HAP-1 (cell line): ENCODE measurements at regions not wholly inside any gene's neighbourhood (a gene's known extent, or its start where the extent isn't known, plus 50 kb on each side); places are given as distances from the start of the nearest gene placed in this dataset.

Experiments used
- DNase-seq, 2 experiments: peaks; one replicate each; pipeline ENCODE4 v3.0.0-alpha.2; 2016 to 2020; ENCODE audit warnings: low spot score in 2 of 2
- H3K27me3 ChIP-seq: fragments of 250-450 bp; sonication (Bioruptor Pico); 2 replicates; pipeline ENCODE4 v1.5.1; 2020; ENCODE audit warnings: low read depth, mild to moderate bottlenecking, moderate library complexity
- H3K36me3 ChIP-seq: fragments of 250-450 bp; sonication (Bioruptor Pico); replicated peaks from 2 replicates; pipeline ENCODE4 v1.5.1; 2020; ENCODE audit warnings: mild to moderate bottlenecking
- H3K4me1 ChIP-seq: fragments of 250-450 bp; sonication (Bioruptor Pico); 2 replicates; pipeline ENCODE4 v1.5.1; 2020; ENCODE audit warnings: mild to moderate bottlenecking
- H3K4me3 ChIP-seq: fragments of 250-450 bp; sonication (Bioruptor Pico); 2 replicates; pipeline ENCODE4 v1.5.1; 2020; ENCODE audit warnings: mild to moderate bottlenecking, moderate library complexity
- H3K9me3 ChIP-seq: fragments of 250-450 bp; sonication (Bioruptor Pico); 2 replicates; pipeline ENCODE4 v1.5.1; 2020; ENCODE audit warnings: mild to moderate bottlenecking, moderate library complexity
- in situ Hi-C: fragments of 300-500 bp; cut with MboI; formaldehyde crosslinking; loops from 3 replicates; pipeline ENCODE4 v1.14.3; 2020; ENCODE audit warnings: low sequenced_read_pairs, inconsistent platforms, mixed read lengths

DNA sequence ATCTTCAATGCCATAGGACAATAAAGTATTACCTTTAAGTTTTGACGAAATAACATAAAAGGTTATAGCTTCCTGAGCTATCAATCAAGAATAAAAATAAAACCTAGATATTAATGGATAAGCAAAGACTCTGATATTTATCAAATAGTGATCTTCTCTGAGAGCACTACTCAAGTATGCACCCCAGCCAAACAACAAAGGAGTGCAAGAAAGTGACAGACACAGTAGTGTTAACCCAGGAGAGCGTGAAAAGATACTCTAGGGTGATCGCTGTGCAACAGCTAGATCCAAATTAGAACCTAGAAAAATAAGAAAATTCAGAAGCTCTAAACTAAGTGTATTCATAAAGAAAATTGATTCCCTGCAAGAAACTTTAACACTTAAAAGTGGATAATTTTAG, 83.5 kb upstream of the CDYL start:
- in situ Hi-C loops = no loop called here
- Histone ChIP-seq H3K9me3 (no peaks in the 10 kb centered on the region), H3K27me3 (no peaks in the 10 kb centered on the region), H3K4me1 (no peaks in the 10 kb centered on the region), H3K36me3 (no peaks in the 10 kb centered on the region), H3K4me3 (no peak overlapping the region)
- no peak for DNase-seq

DNA sequence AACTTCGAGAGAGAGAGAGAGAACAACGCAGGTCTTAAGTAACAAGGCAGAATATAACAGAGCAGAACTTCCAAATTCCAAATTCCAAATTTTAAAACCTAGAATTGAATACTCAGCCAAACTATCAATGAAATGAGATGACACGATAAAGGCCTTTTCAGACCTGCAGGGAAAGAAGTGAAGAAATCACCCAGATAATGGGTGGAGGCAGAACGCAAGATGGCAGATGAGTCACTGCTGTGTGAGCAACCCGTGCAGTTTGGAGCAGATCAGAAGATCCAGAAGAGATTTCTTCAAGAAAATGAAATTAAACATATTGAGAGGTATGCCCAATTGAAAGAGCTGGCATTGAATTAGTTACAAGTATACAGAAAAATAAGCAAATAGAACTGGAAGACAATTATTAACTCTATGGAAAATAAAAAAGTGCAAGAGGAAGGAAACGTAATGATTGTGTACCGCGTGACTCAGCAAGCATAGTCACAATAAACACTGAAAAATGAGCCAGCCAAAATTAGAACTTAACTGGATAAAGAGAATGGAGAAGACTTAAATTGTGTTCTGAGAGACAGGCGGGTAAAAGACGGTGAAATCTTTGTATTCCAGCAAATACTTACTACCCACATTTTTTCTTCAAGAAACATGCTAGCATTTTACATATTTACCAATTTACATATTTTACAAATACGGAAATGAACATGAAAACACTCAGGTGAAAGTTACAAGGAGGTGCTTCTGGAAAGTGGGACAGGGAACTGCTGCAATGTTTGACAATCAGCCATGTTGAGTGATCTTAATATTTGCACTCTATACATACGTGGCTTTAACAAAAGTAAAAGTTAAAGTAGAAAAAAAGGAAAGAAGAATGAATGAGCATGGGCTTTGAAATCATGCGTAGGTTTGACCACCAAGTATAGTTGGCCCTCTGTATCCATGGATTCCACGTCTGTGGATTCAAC, 87.9 kb upstream of the CDYL start:
- no peaks in the 10 kb centered on the region for H3K36me3 ChIP-seq
- H3K9me3 ChIP-seq = no peaks in the 10 kb centered on the region
- DNase-seq = no peak
- H3K4me3 ChIP-seq = no peak overlapping the region
- H3K27me3 ChIP-seq = no peaks in the 10 kb centered on the region
- in situ Hi-C loops = no loop called here
- no peaks in the 10 kb centered on the region for H3K4me1 ChIP-seq

DNA sequence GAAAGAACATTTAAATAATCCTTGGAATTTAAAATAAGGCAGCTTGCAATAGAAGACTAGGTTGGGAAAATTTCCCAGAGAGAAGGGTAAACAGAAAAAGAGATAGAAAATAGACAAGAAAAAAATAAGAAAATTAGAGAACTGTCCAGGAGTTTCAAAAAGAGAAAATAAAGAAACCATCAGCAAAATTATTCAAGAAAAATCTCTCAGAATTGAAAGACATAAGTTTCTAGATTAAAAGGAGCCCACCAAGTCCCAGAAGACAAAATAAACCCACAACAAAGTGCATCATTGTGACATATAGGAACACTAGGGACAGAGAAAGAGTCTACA, 88.6 kb upstream of the CDYL start:
- Histone ChIP-seq H3K27me3 (no peaks in the 10 kb centered on the region), H3K4me3 (no peak overlapping the region), H3K9me3 (no peaks in the 10 kb centered on the region), H3K4me1 (no peaks in the 10 kb centered on the region), H3K36me3 (no peaks in the 10 kb centered on the region)
- in situ Hi-C loops = no loop called here
- DNase-seq = no peak

DNA sequence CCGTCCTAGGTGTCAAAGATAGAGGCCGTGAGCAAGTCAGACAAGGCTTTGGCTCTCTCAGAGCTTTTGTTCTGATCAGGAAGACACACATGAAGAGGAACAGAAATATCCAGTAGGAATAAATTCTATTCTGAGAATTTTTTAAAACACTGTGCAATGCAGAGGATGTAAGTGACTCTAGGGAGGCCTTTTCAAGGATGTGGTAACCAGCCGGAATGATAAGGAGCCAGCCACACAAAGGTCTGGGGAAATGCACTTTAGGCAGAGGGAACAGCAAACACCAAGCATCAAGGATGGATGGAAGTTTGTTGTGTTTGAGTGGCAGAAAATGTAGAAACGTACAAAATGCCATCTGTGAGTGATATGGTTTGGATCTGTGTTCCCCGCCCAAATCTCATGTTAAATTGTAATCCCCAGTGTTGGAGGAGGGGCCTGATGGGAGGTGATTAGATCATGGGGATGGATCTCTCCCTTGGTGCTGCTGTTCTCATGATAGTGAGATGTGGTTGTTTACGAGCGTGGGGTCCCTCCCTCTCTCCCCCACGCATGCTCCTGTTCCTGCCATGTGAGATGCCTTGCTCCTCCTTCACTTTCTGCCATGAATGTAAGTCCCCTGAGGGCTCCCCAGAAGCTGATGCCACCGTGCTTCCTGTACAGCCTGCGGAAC, 93.6 kb upstream of the CDYL start:
- Histone ChIP-seq H3K4me3 (no peak overlapping the region), H3K9me3 (no peaks in the 10 kb centered on the region), H3K4me1 (no peaks in the 10 kb centered on the region), H3K27me3 (no peaks in the 10 kb centered on the region), H3K36me3 (no peaks in the 10 kb centered on the region)
- in situ Hi-C loops = no loop called here
- DNase-seq = no peak

DNA sequence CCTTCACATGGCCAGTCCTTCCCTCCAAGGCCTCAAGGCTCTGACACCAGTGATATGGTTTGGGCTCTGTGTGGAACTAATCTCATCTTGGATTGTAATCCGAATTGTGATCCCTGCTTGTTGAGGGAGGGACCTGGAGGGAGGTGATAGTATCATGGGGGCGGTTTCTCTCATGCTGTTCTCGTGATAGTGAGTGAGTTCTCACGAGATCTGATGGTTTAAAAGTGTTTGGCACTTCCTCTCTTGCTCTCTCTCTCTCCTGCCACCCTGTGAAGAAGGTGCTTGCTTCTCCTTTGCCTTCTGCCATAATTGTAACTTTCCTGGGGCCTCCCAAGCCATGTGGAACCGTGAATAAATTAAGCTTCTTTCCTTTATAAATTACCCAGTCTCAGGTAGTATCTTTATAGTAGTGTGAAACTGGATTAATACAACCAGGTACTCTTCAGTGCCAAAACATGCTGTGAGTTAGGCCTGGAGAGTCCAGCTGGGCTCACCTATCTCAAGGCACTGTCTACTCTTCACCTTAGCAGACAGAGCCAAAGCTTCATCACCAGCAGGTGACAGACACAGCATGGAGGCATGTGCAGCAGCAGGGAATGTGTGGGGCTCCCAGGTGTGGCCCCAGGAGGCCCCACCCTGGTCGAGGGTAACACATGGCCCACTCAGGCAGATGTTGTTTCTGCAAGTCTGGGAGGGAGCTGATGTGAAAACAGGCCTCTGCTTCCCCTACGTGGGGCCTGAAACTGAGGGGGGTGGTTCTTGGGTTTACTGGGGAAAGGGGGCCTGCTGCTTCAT, 97.5 kb upstream of the CDYL start:
- no peak overlapping the region for H3K4me3 ChIP-seq
- in situ Hi-C loops = no loop called here
- H3K9me3 ChIP-seq = no peaks in the 10 kb centered on the region
- no peaks in the 10 kb centered on the region for H3K36me3 ChIP-seq
- no peaks in the 10 kb centered on the region for H3K4me1 ChIP-seq
- H3K27me3 ChIP-seq = no peaks in the 10 kb centered on the region
- DNase-seq = no peak

DNA sequence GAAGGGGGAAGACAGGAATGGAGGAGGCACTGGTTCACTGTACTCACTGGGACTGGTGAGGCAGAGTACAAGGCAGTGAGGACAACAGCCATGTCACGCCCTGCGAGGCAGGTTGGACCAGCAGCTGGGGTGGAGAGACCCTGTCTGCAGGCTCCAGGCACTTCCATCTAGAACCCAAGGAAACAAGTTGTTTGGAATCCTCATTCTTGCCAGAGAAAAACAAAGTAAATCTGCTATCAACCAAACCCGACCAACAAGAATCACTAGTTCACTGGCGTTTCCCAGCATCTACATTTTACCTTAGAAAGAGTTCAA, 98.5 kb upstream of the CDYL start:
- DNase-seq = no peak
- Histone ChIP-seq H3K4me3 (no peak overlapping the region), H3K4me1 (no peaks in the 10 kb centered on the region), H3K27me3 (no peaks in the 10 kb centered on the region), H3K36me3 (no peaks in the 10 kb centered on the region), H3K9me3 (no peaks in the 10 kb centered on the region)
- in situ Hi-C loops = no loop called here

DNA sequence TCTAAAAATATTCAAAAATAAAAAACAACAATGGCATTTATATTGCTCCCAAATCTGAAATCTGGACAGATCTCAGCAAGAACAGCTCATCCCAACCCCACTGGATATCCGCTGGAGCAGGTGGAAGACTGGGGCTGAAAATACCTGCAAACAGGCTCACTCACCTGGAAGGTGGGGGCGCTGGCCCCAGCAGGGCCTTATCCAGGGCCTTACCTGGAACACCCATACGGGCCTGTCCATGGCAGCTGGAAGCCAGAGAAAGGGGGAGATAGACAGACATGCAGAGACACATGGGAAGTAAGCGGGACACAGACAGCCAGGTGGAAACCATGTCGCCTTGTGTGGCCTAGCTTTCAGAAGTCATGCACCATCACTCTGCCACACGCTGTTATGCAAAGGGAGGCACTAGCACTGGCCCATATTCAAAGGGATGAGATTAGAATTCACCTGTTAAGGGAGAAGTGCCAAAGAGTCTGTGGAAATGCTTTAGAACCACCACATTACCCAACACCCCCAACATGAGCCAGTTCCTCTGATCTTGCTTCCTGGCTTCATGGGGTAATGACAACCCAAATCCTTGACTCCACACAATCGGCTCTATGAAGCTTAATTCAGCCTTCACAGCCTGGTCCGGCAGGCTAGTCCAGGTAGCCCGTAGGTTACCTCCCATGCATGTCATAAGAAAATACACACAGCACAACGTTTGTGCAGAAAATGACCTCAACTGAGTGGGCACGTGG, 99.0 kb upstream of the CDYL start:
- no peaks in the 10 kb centered on the region for H3K27me3 ChIP-seq
- H3K36me3 ChIP-seq = no peaks in the 10 kb centered on the region
- no peak for DNase-seq
- in situ Hi-C loops = no loop called here
- H3K4me1 ChIP-seq = no peaks in the 10 kb centered on the region
- H3K4me3 ChIP-seq = no peak overlapping the region
- H3K9me3 ChIP-seq = no peaks in the 10 kb centered on the region

DNA sequence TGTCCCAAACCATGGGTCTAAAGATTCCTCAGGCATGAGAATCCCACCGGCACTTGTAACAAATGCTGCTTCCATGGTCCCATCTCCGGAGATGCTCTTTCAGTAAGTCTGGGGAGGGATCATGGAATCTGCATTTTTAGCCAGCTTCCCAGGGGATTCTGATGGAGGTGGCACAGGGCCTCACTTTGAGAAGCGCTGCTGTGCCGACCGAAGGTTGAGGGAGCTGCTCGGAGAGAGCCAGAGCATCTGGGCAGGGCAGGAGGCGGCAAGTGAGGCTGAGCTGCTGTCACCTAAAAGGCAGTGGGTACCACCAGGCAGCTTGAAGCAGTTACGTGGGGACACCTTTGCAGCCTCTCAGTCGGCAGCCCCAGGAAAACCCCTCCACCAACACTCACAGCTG, 100.2 kb upstream of the CDYL start:
- DNase-seq = no peak
- Histone ChIP-seq H3K4me1 (no peaks in the 10 kb centered on the region), H3K36me3 (no peaks in the 10 kb centered on the region), H3K9me3 (no peaks in the 10 kb centered on the region), H3K4me3 (no peak overlapping the region), H3K27me3 (no peaks in the 10 kb centered on the region)
- in situ Hi-C loops = no loop called here

DNA sequence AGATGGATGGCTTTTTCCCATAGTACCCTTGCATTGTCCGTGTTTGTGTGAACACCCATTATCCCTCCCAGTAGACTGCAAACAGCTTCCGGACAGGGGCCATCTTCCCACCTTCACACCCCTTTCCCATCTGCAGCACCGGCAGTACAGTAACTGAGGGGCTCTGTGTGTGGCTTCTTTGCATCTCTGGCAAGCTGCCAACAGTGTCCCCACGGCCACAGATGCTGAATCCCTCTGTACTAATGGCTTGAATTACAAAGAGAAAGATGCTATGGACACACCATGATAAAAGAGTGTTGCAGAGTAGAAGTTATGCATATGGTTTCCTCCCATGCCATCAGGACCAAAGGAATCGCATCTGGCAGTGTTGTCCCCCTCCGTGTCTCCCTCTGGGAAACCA, 101.1 kb upstream of the CDYL start:
- no peaks in the 10 kb centered on the region for H3K4me1 ChIP-seq
- H3K36me3 ChIP-seq = no peaks in the 10 kb centered on the region
- no peak for DNase-seq
- H3K9me3 ChIP-seq = no peaks in the 10 kb centered on the region
- H3K27me3 ChIP-seq = no peaks in the 10 kb centered on the region
- H3K4me3 ChIP-seq = no peak overlapping the region
- in situ Hi-C loops = no loop called here

DNA sequence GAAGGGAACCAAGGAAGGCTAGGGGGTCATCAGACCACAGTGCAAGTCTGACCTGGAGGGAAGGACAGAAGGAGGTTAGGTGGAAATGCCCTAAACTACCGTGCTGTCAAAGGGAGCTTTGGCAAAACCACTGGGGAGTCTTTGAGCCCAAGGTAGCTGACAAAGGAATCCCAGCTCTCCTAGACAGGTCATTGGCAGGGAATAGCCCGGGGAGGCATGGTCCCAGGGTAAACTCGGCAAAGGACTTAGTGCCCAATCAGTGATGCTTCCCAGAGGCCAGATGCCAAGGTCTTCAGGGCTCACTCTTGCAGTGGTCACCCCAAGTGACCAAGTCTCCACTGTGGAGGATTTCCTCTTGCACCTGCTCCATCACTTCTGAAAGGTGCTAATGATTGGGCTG, 102.3 kb upstream of the CDYL start:
- in situ Hi-C loops = no loop called here
- Histone ChIP-seq H3K27me3 (no peaks in the 10 kb centered on the region), H3K4me1 (no peaks in the 10 kb centered on the region), H3K9me3 (no peaks in the 10 kb centered on the region), H3K36me3 (no peaks in the 10 kb centered on the region), H3K4me3 (no peak overlapping the region)
- DNase-seq = no peak

DNA sequence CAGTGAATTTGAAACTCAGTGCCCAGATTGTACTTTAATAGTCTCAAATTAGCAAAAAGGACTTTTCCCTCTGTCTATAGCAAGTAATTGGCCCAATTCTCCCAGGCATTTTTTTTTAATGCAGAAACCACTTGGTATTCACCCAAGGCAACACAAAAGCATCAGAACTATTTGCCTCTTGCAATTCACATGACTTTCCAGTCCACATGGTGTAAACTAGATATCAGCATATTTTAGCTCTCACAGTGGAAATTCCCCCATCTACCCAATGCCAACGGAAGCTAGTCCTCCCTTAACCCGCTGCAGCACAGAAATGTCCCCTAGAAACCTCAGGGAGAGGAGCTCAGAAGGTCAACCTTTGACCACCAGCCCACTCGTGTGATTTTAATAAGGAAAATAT, 103.4 kb upstream of the CDYL start:
- no peak for DNase-seq
- no peak overlapping the region for H3K4me3 ChIP-seq
- H3K9me3 ChIP-seq = no peaks in the 10 kb centered on the region
- in situ Hi-C loops = no loop called here
- H3K36me3 ChIP-seq = no peaks in the 10 kb centered on the region
- no peaks in the 10 kb centered on the region for H3K4me1 ChIP-seq
- no peaks in the 10 kb centered on the region for H3K27me3 ChIP-seq

DNA sequence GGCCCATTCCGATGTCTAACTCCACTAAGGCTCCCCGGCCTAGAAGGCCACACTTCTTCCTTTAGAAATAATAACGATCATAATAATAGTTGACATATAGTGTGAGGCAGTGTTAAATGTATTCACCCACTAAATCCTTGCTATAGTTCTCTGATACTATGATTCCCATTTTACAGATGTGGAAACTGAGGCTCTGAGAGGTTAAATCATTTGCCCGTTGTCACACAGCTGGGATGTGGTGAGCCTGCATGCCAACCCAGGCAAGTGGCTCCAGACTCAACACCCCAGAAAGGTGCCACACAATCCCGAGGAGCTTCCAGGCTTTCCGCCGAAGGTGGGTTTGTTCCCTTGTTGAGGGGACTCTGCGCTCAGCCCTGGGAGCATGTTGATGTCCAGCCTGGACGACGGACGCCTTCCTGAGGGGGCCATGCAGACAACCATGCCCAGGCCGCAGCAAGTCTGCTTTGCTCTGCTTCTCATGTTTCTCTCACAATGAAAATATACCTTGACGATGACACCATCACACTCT, 104.6 kb upstream of the CDYL start:
- Histone ChIP-seq H3K4me3 (no peak overlapping the region), H3K4me1 (no peaks in the 10 kb centered on the region), H3K9me3 (no peaks in the 10 kb centered on the region), H3K36me3 (no peaks in the 10 kb centered on the region), H3K27me3 (no peaks in the 10 kb centered on the region)
- no peak for DNase-seq
- in situ Hi-C loops = no loop called here

DNA sequence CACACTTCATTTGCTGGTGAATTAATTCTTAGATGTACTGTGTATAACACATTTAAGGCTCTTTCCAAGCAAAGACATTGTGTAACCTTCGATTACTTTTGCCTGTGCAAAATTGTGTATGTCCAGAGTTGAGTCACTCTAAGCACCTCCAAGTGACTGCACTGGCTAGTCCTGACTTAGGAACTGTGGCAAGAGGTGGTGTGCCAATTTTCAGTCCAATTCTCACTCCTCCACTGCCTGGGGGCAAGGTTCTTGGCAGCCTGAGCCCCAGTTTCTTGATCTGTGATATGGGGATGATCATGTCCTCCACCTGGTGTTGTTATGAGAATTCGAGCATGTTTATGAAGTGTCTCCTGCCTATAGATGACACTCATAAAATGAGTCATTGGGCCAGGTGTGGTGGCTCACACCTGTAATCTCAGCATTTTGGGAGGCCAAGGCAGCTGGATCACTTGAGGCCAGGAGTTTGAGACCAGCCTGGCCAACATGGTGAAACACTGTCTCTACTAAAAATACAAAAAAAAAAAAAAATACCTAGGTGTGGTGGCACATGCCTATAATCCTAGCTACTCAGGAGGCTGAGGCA, 105.3 kb upstream of the CDYL start:
- in situ Hi-C loops = no loop called here
- Histone ChIP-seq H3K4me1 (no peaks in the 10 kb centered on the region), H3K9me3 (no peaks in the 10 kb centered on the region), H3K36me3 (no peaks in the 10 kb centered on the region), H3K27me3 (no peaks in the 10 kb centered on the region), H3K4me3 (no peak overlapping the region)
- no peak for DNase-seq
